Ovary (tissue), 3 donors: ENCODE measurements at regions not wholly inside any gene's neighbourhood (a gene's known extent, or its start where the extent isn't known, plus 50 kb on each side); places are given as distances from the start of the nearest gene placed in this dataset.

Experiments used
- EP300 ChIP-seq: sonication (generic); formaldehyde crosslinking; IDR thresholded peaks from one replicate; pipeline ENCODE4 v1.6.1; 2017; ENCODE audit warnings: antibody characterized with exemption
- POLR2A ChIP-seq: fragments of 450-650 bp; IDR thresholded peaks from one replicate; pipeline ENCODE4 v1.6.1; 2017; ENCODE audit warnings: antibody characterized with exemption, mild to moderate bottlenecking, moderate library complexity
- TF ChIP-seq, protein P1 (sequence below), 3 donors: fragments of 450-650 bp in 2 of 3; fragments of 200-600 bp in 1 of 3; IDR thresholded peaks; one replicate each; pipeline versions ENCODE4 v1.5.1 to v1.8.0; 2016 to 2022; ENCODE audit warnings: antibody characterized with exemption in 3 of 3, mild to moderate bottlenecking in 1 of 3
- donor health status: DM: no; HTN: no; CAD: no.

GRCh38 chr5:116671211-116671736, 96.7 kb upstream of the SEMA6A start:
- TF ChIP-seq, protein P1, sequence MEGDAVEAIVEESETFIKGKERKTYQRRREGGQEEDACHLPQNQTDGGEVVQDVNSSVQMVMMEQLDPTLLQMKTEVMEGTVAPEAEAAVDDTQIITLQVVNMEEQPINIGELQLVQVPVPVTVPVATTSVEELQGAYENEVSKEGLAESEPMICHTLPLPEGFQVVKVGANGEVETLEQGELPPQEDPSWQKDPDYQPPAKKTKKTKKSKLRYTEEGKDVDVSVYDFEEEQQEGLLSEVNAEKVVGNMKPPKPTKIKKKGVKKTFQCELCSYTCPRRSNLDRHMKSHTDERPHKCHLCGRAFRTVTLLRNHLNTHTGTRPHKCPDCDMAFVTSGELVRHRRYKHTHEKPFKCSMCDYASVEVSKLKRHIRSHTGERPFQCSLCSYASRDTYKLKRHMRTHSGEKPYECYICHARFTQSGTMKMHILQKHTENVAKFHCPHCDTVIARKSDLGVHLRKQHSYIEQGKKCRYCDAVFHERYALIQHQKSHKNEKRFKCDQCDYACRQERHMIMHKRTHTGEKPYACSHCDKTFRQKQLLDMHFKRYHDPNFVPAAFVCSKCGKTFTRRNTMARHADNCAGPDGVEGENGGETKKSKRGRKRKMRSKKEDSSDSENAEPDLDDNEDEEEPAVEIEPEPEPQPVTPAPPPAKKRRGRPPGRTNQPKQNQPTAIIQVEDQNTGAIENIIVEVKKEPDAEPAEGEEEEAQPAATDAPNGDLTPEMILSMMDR (IDR thresholded peaks at IDR 0.05), result no peak
- no peak for TF ChIP-seq POLR2A
- TF ChIP-seq EP300, result no peak
